Stimulated activated CD8-positive, alpha-beta memory T cell treated with anti-CD3 and anti-CD28 coated beads, Interleukin-4, amount 100 ng/mL, for 1 hour (primary cell): ENCODE measurements at regions not wholly inside any gene's neighbourhood (a gene's known extent, or its start where the extent isn't known, plus 50 kb on each side); places are given as distances from the start of the nearest gene placed in this dataset.

Source experiments
- DNase-seq, 2 donors: peaks; one replicate each; pipeline ENCODE4 v3.0.0-alpha.2; 2020; ENCODE audit warnings: low read depth in 2 of 2, low spot score in 1 of 2

GRCh38 chr16:79873825-79874224, 273.3 kb upstream of the MAF start:
- DNase-seq = no peak

- DNase-seq = no peak
Measured at GRCh38 chr16:79871906-79872305, 271.4 kb upstream of the MAF start.

GRCh38 chr16:79870016-79870886, 269.7 kb upstream of the MAF start:
- no peak for DNase-seq

- DNase-seq = no peak
Measured at GRCh38 chr16:79869304-79870015, 268.9 kb upstream of the MAF start.

- DNase-seq = no peak
Measured at GRCh38 chr16:79868841-79869240, 268.3 kb upstream of the MAF start.

GRCh38 chr16:79867425-79867997, 267.0 kb upstream of the MAF start:
- no peak for DNase-seq

- DNase-seq = no peak
Measured at GRCh38 chr16:79865918-79866317, 265.4 kb upstream of the MAF start.

GRCh38 chr16:79864781-79865391, 264.3 kb upstream of the MAF start:
- no peak for DNase-seq

- DNase-seq = no peak
Measured at GRCh38 chr16:79864032-79864780, 263.7 kb upstream of the MAF start.

- DNase-seq = no peak
Measured at GRCh38 chr16:79863128-79864031, 262.8 kb upstream of the MAF start.

- no peak for DNase-seq
Measured at GRCh38 chr16:79862601-79863000, 262.1 kb upstream of the MAF start.

- no peak for DNase-seq
Measured at GRCh38 chr16:79856581-79856980, 256.0 kb upstream of the MAF start.

- DNase-seq = no peak
Measured at GRCh38 chr16:79850348-79850747, 249.8 kb upstream of the MAF start.

- DNase-seq = no peak
Measured at GRCh38 chr16:79849119-79849518, 248.6 kb upstream of the MAF start.

GRCh38 chr16:79848719-79849118, 248.2 kb upstream of the MAF start:
- no peak for DNase-seq

- no peak for DNase-seq
Measured at GRCh38 chr16:79847569-79847968, 247.0 kb upstream of the MAF start.

GRCh38 chr16:79847101-79847500, 246.6 kb upstream of the MAF start:
- DNase-seq = no peak

- DNase-seq = no peak
Measured at GRCh38 chr16:79845734-79846135, 245.2 kb upstream of the MAF start.

GRCh38 chr16:79845033-79845733, 244.6 kb upstream of the MAF start:
- DNase-seq = no peak
